Lung (tissue), 11 donors: ENCODE measurements at regions not wholly inside any gene's neighbourhood (a gene's known extent, or its start where the extent isn't known, plus 50 kb on each side); places are given as distances from the start of the nearest gene placed in this dataset.
"Not testable (repeated sequence)": the region's sequence is repeated elsewhere in the genome, so short reads cannot be mapped to it uniquely, and the experiment has no call there.

Experiments used
- ATAC-seq: fragments of 200-7000 bp; cut with Tn5 transposase; one replicate; pipeline ENCODE4 v1.9.1; 2020; ENCODE audit warnings: moderate number of reproducible peaks; ENCODE audit not compliant: insufficient read depth, low FRiP score
- DNase-seq, 3 donors: peaks; one replicate each; pipeline ENCODE4 v3.0.0-alpha.2; 2013 to 2017
- H3K27ac ChIP-seq, 2 donors: one replicate each; pipeline ENCODE4 v1.5.1; 2013; ENCODE audit warnings: mild to moderate bottlenecking in 2 of 2, moderate library complexity in 2 of 2, control low read depth in 1 of 2, inconsistent platforms in 1 of 2, low read depth in 1 of 2, low read length in 1 of 2
- H3K27me3 ChIP-seq, 3 donors: one replicate each; pipeline ENCODE4 v1.5.1; 2013; ENCODE audit warnings: low read length in 2 of 3; ENCODE audit not compliant: control insufficient read depth in 3 of 3, insufficient read depth in 3 of 3
- H3K36me3 ChIP-seq, 4 donors: one replicate each; pipeline ENCODE4 v1.5.1; 2013; ENCODE audit warnings: low read length in 4 of 4, mild to moderate bottlenecking in 1 of 4, moderate library complexity in 1 of 4; ENCODE audit not compliant: control insufficient read depth in 4 of 4, insufficient read depth in 4 of 4
- H3K4me1 ChIP-seq, 5 donors: one replicate each; pipeline ENCODE4 v1.5.1; 2013; ENCODE audit warnings: low read length in 5 of 5, mild to moderate bottlenecking in 2 of 5, moderate library complexity in 1 of 5; ENCODE audit not compliant: control insufficient read depth in 5 of 5, insufficient read depth in 5 of 5
- H3K4me3 ChIP-seq: one replicate; pipeline ENCODE4 v1.5.1; 2013; ENCODE audit warnings: mild to moderate bottlenecking, control low read depth, moderate library complexity
- H3K9ac ChIP-seq, 2 donors: one replicate each; pipeline ENCODE4 v1.5.1; 2013; ENCODE audit warnings: low read length in 2 of 2, control low read depth in 1 of 2; ENCODE audit not compliant: insufficient read depth in 1 of 2
- H3K9me3 ChIP-seq, 4 donors: one replicate each; pipeline ENCODE4 v1.5.1; 2013; ENCODE audit warnings: low read length in 3 of 4, mild to moderate bottlenecking in 1 of 4, moderate library complexity in 1 of 4; ENCODE audit not compliant: control insufficient read depth in 4 of 4, insufficient read depth in 3 of 4
- CTCF ChIP-seq: IDR thresholded peaks from 2 replicates; pipeline ENCODE4 v1.5.1; 2012; ENCODE audit warnings: mild to moderate bottlenecking; ENCODE audit errors: control extremely low read depth, extremely low read depth
- WGBS, 2 donors: extraction: QIAGEN DNeasy Blood & Tissue Kit; methylation state at CpG; one replicate each; pipeline ENCODE4 v1.1.7; 2013; 5-methylcytosine and 5-hydroxymethylcytosine counted together
- donor health status: control.
- donor health status: control.
- donor health status: Bipolar disorder and iron deficiency.
- donor health status: healthy.
- donor health status: DM: yes; HTN: yes; CAD: no.

- ATAC-seq (no peak), DNase-seq (peak in 1 of 3 donors; percentile 1)
- H3K4me1 ChIP-seq, result no peaks in the 10 kb centered on the region
- H3K27me3 ChIP-seq, result no peaks in the 10 kb centered on the region
- no peak overlapping the region for H3K27ac ChIP-seq
- TF ChIP-seq CTCF, result no peak
- H3K9ac ChIP-seq, result no peak overlapping the region
- H3K9me3 ChIP-seq, result no peaks in the 10 kb centered on the region
- H3K36me3 ChIP-seq, result no peaks in the 10 kb centered on the region
- 70 to 73% methylated on average over 1 of the region's 1 CpG for WGBS, 2 donors
- H3K4me3 ChIP-seq, result no peak overlapping the region
These were observed 448.4 kb upstream of the GCFC2 start for GRCh38 chr2:76159042-76159648.

DNA sequence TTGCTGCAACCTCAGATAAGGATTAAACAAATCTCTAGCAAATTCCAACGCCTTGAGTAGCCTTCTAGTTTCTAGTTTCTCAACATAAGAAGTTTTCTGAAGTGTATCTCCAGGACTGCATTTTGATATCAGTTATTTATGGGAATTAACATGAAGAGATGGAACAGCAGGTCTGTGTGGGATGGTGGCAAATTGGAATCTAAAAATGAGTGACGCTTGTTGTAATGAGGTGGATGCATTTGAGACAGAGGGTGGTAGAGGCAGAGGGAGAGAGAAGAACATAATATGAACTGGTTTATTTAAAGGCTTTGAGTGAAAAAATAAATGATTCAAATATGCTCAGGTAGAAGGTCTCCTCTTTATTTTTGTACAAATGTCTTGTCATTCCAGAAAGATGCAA lies 446.8 kb upstream of the GCFC2 start:
- no peaks in the 10 kb centered on the region for H3K27me3 ChIP-seq
- no peaks in the 10 kb centered on the region for H3K36me3 ChIP-seq
- no peak overlapping the region for H3K9ac ChIP-seq
- no peaks in the 10 kb centered on the region for H3K4me1 ChIP-seq
- no peak overlapping the region for H3K4me3 ChIP-seq
- no peak for TF ChIP-seq CTCF
- ATAC-seq (no peak), DNase-seq (no peak)
- no peak overlapping the region for H3K27ac ChIP-seq
- no peaks in the 10 kb centered on the region for H3K9me3 ChIP-seq
- 73 to 80% methylated on average over 2 of the region's 2 CpGs for WGBS, 2 donors

DNA sequence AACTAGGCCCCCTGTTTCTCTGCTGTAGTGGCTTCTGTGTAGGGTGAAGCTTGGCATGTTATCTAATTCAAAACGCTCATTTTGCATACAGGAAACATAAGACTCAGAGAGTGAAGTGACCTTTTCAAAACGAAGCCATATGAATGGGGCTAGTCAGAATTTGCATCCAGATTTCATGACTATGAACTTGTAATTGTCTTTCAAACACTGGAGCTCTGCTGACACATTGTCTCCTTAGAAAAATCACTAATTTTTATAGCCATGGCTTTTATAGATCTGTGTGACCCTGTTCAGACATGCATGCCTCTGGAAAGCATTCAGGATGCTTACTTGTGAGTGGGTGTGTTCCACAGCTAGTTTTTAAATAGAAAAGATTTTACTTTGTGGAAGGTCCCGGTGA lies 444.3 kb upstream of the GCFC2 start:
- Histone ChIP-seq H3K36me3 (no peaks in the 10 kb centered on the region), H3K4me1 (no peaks in the 10 kb centered on the region), H3K27ac (no peak overlapping the region), H3K9ac (no peak overlapping the region), H3K4me3 (no peak overlapping the region), H3K9me3 (no peaks in the 10 kb centered on the region), H3K27me3 (no peaks in the 10 kb centered on the region)
- TF ChIP-seq CTCF, result no peak
- 67 to 72% methylated on average over 3 of the region's 3 CpGs for WGBS, 2 donors
- ATAC-seq, result no peak
- no peak for DNase-seq

DNA sequence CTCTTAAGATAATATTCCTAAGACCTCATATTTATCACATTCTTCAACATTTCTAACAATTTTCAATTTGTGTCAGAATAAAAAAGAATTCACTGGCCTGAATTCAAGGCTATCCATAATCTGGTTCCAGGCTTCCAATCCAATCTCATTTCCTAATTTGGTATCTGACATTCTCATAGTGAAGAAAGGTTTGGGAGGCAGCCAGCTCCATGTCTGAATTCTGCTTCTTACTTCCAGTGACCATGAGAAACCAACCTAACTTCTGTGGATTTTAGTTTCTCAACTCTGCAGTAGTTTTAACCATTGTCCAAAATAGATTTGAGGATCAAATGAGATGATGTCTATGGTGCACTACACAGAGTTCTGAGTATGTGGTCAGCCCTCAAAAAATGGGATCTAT lies 439.1 kb upstream of the GCFC2 start:
- ATAC-seq (no peak), DNase-seq (no peak)
- Histone ChIP-seq H3K27me3 (no peaks in the 10 kb centered on the region), H3K9ac (no peak overlapping the region), H3K27ac (no peak overlapping the region), H3K4me1 (no peaks in the 10 kb centered on the region), H3K36me3 (no peaks in the 10 kb centered on the region), H3K4me3 (no peak overlapping the region), H3K9me3 (no peaks in the 10 kb centered on the region)
- no peak for TF ChIP-seq CTCF

- DNase-seq, H3K27me3 ChIP-seq, ATAC-seq, H3K4me3 ChIP-seq, H3K9me3 ChIP-seq, H3K27ac ChIP-seq, H3K4me1 ChIP-seq, H3K36me3 ChIP-seq, H3K9ac ChIP-seq: not testable (repeated sequence)
- 52 to 60% methylated on average over 3 of the region's 3 CpGs for WGBS, 2 donors
These were observed 428.6 kb upstream of the GCFC2 start for GRCh38 chr2:76139303-76139702.
